GM12878 (cell line): ENCODE measurements at regions not wholly inside any gene's neighbourhood (a gene's known extent, or its start where the extent isn't known, plus 50 kb on each side); places are given as distances from the start of the nearest gene placed in this dataset.

ENCODE experiments used
- ASH2L ChIP-seq: fragments of 300-600, 200-600 bp; sonication (generic); IDR thresholded peaks from 2 replicates; pipeline ENCODE4 v1.6.1; 2017; ENCODE audit warnings: low read depth, mild to moderate bottlenecking, borderline replicate concordance
- BHLHE40 ChIP-seq, 2 experiments: fragments of 450-650 bp in 1 of 2; IDR thresholded peaks; 2 replicates each; pipeline ENCODE4 v1.6.1; 2011 to 2017; ENCODE audit warnings: low read depth in 2 of 2, borderline replicate concordance in 1 of 2, improper control_type of control experiment in 1 of 2, low read length in 1 of 2, mild to moderate bottlenecking in 1 of 2
- CEBPB ChIP-seq, 2 experiments: fragments of 150-350 bp in 1 of 2; IDR thresholded peaks; 2 replicates each; pipeline ENCODE4 v1.6.1; 2012 to 2014; ENCODE audit warnings: low read depth in 2 of 2, low read length in 2 of 2, borderline replicate concordance in 1 of 2, inconsistent platforms in 1 of 2
- CHD1 ChIP-seq: IDR thresholded peaks from 2 replicates; pipeline ENCODE4 v1.6.1; 2012; ENCODE audit warnings: low read depth, low read length, improper control_type of control experiment
- JUNB ChIP-seq: IDR thresholded peaks from 2 replicates; pipeline ENCODE4 v1.6.1; 2016; ENCODE audit warnings: antibody characterized with exemption, mild to moderate bottlenecking
- MTA2 ChIP-seq: fragments of 450-650 bp; IDR thresholded peaks from 2 replicates; pipeline ENCODE4 v1.6.1; 2016; ENCODE audit warnings: low read depth, mild to moderate bottlenecking, moderate library complexity
- NRF1 ChIP-seq: conservative IDR thresholded peaks from 2 replicates; pipeline ENCODE4 v1.6.1; 2011; ENCODE audit warnings: mild to moderate bottlenecking, low read depth, low read length, improper control_type of control experiment
- RAD21 ChIP-seq: IDR thresholded peaks from 2 replicates; pipeline ENCODE4 v1.6.1; 2011; ENCODE audit warnings: mild to moderate bottlenecking, low read depth, low read length, moderate library complexity; ENCODE audit not compliant: insufficient read depth
- RB1 ChIP-seq: fragments of 450-650 bp; formaldehyde crosslinking; IDR thresholded peaks from 2 replicates; pipeline ENCODE4 v1.6.1; 2017; ENCODE audit warnings: mild to moderate bottlenecking, borderline replicate concordance
- RBBP5 ChIP-seq: fragments of 200-600 bp; sonication (generic); conservative IDR thresholded peaks from 2 replicates; pipeline ENCODE4 v1.6.1; 2016
- RCOR1 ChIP-seq: conservative IDR thresholded peaks from 2 replicates; pipeline ENCODE4 v1.6.1; 2012; ENCODE audit warnings: low read depth, low read length, improper control_type of control experiment
- SREBF2 ChIP-seq: IDR thresholded peaks from 2 replicates; pipeline ENCODE4 v1.6.1; 2012; ENCODE audit warnings: mild to moderate bottlenecking, low read length
- STAT3 ChIP-seq: IDR thresholded peaks from 2 replicates; pipeline ENCODE4 v1.6.1; 2011; ENCODE audit warnings: low read depth, low read length, improper control_type of control experiment
- SUPT20H ChIP-seq: IDR thresholded peaks from 2 replicates; pipeline ENCODE4 v1.6.1; 2011; ENCODE audit warnings: low read depth, mild to moderate bottlenecking, low read length, moderate library complexity, borderline replicate concordance; ENCODE audit not compliant: control insufficient read depth
- SUZ12 ChIP-seq: fragments of 200-600 bp; sonication (generic); IDR thresholded peaks from one replicate; pipeline ENCODE4 v1.6.1; 2018; ENCODE audit warnings: antibody characterized with exemption, mild to moderate bottlenecking; ENCODE audit not compliant: unreplicated experiment
- TAF1 ChIP-seq: IDR thresholded peaks from 2 replicates; pipeline ENCODE4 v1.6.1; 2011; ENCODE audit warnings: mild to moderate bottlenecking, low read depth, low read length, borderline replicate concordance
- TCF12 ChIP-seq: IDR thresholded peaks from 2 replicates; pipeline ENCODE4 v1.6.1; 2011; ENCODE audit warnings: low read depth, mild to moderate bottlenecking, low read length
- WRNIP1 ChIP-seq: IDR thresholded peaks from 2 replicates; pipeline ENCODE4 v1.6.1; 2011; ENCODE audit warnings: low read depth, low read length, improper control_type of control experiment, borderline replicate concordance
- ZNF24 ChIP-seq: fragments of 450-650 bp; IDR thresholded peaks from 2 replicates; pipeline ENCODE4 v1.6.1; 2017; ENCODE audit warnings: antibody characterized with exemption, mild to moderate bottlenecking
- ZNF687 ChIP-seq: fragments of 450-650 bp; IDR thresholded peaks from 2 replicates; pipeline ENCODE4 v1.6.1; 2017; ENCODE audit warnings: mild to moderate bottlenecking, moderate library complexity
- TF ChIP-seq, protein P1 (sequence below): fragments of 450-650 bp; IDR thresholded peaks from 2 replicates; pipeline ENCODE4 v1.6.1; 2018; ENCODE audit warnings: mild to moderate bottlenecking, low read depth, moderate library complexity; ENCODE audit not compliant: partially characterized antibody
- TF ChIP-seq, protein P2 (sequence below): IDR thresholded peaks from 2 replicates; pipeline ENCODE4 v1.6.1; 2011; ENCODE audit warnings: low read depth, low read length, improper control_type of control experiment, borderline replicate concordance
- TF ChIP-seq, protein P3 (sequence below): IDR thresholded peaks from 2 replicates; pipeline ENCODE4 v1.6.1; 2011; ENCODE audit warnings: low read depth, mild to moderate bottlenecking, low read length, moderate library complexity, borderline replicate concordance; ENCODE audit errors: extremely low read depth

- TF ChIP-seq RB1 (no peak), WRNIP1 (no peak), STAT3 (no peak), ASH2L (0 out of 2 replicates have a peak, but pooled peaks have one; percentile 62), RCOR1 (no peak), MTA2 (no peak), TAF1 (0 out of 2 replicates have a peak, but pooled peaks have one; percentile 6), SUPT20H (no peak), BHLHE40 (IDR thresholded peaks at IDR 0.05; ENCODE audit: borderline replicate concordance in 1 of 2, low read depth in 2 of 2, low read length in 1 of 2) (no peak), JUNB (no peak), NRF1 (no peak), ZNF687 (no peak), CHD1 (no peak), CEBPB (IDR thresholded peaks at IDR 0.05; ENCODE audit: borderline replicate concordance in 1 of 2, low read depth in 2 of 2, low read length in 2 of 2) (peak in 1 of 2 experiments; percentile 68; a peak in 1 of 4 replicates), SUZ12 (no peak), RAD21 (no peak), RBBP5 (no peak), SREBF2 (no peak), ZNF24 (no peak), TCF12 (no peak)
- TF ChIP-seq, protein P1, sequence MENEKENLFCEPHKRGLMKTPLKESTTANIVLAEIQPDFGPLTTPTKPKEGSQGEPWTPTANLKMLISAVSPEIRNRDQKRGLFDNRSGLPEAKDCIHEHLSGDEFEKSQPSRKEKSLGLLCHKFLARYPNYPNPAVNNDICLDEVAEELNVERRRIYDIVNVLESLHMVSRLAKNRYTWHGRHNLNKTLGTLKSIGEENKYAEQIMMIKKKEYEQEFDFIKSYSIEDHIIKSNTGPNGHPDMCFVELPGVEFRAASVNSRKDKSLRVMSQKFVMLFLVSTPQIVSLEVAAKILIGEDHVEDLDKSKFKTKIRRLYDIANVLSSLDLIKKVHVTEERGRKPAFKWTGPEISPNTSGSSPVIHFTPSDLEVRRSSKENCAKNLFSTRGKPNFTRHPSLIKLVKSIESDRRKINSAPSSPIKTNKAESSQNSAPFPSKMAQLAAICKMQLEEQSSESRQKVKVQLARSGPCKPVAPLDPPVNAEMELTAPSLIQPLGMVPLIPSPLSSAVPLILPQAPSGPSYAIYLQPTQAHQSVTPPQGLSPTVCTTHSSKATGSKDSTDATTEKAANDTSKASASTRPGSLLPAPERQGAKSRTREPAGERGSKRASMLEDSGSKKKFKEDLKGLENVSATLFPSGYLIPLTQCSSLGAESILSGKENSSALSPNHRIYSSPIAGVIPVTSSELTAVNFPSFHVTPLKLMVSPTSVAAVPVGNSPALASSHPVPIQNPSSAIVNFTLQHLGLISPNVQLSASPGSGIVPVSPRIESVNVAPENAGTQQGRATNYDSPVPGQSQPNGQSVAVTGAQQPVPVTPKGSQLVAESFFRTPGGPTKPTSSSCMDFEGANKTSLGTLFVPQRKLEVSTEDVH, result peak; percentile 32
- TF ChIP-seq, protein P2, sequence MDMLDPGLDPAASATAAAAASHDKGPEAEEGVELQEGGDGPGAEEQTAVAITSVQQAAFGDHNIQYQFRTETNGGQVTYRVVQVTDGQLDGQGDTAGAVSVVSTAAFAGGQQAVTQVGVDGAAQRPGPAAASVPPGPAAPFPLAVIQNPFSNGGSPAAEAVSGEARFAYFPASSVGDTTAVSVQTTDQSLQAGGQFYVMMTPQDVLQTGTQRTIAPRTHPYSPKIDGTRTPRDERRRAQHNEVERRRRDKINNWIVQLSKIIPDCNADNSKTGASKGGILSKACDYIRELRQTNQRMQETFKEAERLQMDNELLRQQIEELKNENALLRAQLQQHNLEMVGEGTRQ, result no peak
- TF ChIP-seq, protein P3, sequence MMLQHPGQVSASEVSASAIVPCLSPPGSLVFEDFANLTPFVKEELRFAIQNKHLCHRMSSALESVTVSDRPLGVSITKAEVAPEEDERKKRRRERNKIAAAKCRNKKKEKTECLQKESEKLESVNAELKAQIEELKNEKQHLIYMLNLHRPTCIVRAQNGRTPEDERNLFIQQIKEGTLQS, result no peak
Measured at GRCh38 chr6:87922196-87922946, 125.3 kb upstream of the SPACA1 start (continued).
